ENCODE measurements at regions not wholly inside any gene's neighbourhood (a gene's known extent, or its start where the extent isn't known, plus 50 kb on each side); places are given as distances from the start of the nearest gene placed in this dataset.

DNA sequence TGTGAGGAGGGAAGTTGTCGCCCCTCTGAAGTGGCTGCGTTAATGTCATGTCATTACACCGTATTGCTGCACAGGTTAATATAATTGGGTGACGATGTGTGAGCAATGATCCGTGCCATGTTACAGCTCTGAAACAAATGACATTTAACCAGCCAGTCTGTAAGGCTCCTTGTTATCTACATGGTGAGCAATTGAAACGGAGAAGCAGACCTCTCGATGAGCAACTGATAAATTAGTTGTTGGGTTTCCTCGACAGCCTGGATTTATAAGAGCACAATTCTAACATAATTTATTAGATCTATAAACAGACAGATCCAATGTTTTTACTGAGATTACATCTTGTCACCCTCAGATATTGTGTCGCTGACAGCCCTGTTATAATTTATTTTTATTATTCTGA, 49.9 kb upstream of the MAFB start:
- DNase-seq, result no peak

DNA sequence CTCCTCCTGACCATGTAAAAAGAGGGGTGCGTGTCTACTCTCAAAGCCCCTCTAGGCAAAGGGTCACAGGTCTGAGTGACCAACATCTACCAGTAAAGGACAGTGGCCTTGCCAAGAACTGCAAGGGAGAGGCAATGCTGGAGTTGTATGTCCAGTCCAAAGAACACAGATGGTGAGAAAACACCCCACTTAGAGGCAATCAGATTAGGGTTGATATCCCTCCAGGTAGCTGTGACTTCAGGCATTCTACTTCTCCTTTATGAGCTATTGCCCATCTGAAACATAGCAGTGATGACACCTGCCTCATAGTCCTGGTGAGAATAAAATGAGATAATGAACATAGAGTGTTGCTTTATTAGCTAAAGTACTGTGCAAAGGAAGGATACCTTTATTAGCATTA, 50.8 kb upstream of the MAFB start:
- no peak for DNase-seq

DNA sequence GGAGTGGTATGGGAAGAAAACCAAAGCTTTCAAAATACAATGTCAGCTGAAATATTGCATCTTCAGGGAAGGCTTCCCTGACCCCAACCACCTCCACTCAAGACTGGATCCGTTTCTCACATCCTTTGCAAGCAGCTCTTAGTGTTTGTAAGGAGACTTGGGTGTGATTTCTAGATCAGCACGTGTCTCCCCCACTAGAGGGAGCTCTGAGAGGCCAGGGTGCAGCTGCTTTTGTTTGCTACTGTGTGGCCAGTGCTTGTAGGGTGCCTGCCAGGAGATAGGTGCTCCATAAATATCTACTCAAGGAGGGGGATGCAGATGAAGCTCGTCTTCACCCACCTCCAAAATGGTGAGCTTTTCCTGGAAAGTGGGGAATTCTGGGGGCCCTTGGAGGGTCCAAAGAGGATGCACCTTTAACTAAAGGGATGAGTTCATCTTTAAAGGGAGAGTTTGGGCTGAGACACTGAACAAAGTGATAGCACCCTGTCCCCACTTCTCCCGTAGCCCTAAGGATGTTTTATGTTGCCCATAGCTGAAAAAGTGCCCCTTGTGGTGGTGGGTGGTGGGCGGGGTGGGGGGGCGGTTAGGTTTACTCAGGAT, 52.6 kb upstream of the MAFB start:
- peak in 1 of 4 experiments; percentile 2 for DNase-seq

DNA sequence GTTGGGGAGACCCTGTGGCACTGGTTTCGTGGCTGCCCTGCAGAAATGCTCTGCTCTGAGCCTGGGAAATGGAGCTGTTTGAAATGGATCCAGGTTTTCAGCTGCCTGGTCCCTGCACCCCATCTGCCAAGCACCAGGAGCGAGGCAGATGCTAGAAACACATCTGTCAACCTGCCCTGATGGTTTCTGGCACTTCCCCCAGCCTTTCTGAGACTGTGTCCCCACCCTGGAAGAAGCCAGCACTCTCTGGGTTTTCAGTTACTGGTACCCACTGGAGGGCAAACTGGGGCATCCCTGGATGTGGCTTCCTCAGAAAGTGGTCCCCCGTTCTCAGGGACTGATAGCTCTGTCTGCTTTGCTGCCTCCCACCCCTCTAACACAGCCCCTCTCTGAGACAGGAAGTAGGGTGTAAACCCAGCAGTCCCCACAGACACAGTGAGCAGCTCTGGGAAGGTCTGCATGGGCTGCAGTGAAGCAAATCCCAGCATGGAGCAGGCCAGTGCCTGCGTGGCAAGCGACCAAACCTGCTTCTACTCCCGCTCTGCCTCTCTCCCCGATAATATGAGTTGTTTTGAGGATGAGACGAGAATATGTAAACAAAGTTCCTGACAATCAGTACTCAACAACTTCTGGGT, 54.2 kb upstream of the MAFB start:
- DNase-seq, result no peak

DNA sequence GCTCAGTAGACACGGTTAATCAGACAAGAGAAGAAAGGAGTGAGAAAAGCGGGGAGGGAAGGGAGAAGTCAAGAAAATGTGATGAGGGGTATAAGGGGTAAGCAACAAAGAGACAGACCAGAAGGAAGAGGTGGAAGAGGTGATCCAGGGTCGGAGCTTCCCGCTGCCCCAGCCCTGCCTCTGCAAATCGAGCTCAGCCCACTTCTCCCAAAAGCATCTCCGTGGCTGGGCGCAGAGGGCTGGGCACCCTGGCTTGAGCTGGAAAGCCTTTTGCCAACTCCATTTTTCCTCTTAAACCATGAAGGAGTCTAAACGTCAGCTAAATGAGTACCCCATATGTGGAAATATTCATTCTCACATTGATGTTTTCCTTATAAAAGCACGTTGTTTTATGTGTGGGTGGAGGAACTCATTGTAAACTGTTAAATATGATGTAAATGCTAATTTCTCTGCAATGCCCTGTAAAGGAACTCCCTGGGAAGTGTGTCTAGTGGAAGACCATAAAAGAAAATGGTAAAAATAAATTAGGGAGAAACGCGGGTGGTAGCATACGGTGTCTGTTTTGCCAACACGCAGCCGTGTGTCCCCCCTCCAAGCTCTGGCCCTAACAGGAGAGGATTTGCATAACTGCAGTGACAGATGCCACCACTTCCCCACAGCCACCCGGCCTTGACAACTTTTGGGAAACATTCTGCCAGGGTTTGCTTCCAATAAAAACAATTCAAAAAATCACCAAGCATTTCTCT, 55.2 kb upstream of the MAFB start:
- DNase-seq, result no peak

DNA sequence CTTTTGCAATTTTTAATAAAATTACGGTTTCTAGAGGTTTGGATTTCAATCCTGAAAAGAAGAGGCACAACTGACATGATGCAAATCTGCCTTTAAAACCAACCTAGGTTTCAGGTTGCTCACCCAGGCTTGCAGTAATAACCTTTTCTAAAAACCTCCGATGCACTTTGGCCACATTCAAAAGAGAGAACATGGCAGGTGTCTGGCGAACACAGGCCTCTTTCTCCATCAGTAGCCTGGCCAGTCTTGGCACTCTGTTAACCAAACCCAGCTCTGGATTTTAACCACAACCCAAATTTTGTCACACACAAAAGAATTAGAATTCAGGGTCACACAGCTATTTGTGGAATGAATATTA, 55.8 kb upstream of the MAFB start:
- no peak for DNase-seq

DNA sequence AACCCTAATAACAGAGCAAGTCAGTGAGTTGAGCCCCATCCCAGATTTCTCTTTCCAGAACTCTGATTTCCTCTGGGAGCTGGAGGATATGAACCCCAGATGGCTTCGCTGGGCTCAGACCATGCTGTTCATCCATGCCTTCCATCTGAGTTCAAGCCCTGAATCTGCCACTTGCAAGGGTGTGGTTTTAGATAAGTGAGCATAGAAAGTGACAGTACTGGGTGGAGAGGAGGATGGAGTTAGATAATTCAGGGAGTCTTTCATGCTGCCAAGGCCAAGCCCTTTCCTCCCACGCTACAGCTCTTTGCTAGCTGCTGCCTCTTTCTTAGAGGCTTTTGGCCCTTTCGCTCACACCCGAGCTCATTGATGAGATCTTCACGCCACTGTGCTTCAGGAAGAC, 57.2 kb upstream of the MAFB start:
- DNase-seq, result no peak

DNA sequence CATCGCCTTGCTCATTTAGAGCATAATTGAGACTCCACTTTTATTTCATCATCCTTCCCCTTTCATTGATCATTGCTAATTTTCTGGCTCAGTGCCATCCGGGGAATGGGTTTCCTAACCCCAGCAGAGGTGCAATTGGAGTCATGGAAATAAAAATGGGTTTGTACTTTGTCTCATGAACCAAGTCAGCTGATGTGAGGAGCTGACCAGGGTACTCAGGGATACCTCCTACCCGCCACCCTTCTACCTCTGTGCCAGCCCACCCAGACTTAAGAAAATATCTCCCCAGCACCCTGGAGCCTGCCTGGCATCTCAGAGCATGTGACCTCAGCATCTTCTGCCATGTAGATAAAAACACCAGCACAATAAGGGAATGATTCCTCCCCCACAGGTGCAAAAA, 59.1 kb upstream of the MAFB start:
- DNase-seq, result no peak

DNA sequence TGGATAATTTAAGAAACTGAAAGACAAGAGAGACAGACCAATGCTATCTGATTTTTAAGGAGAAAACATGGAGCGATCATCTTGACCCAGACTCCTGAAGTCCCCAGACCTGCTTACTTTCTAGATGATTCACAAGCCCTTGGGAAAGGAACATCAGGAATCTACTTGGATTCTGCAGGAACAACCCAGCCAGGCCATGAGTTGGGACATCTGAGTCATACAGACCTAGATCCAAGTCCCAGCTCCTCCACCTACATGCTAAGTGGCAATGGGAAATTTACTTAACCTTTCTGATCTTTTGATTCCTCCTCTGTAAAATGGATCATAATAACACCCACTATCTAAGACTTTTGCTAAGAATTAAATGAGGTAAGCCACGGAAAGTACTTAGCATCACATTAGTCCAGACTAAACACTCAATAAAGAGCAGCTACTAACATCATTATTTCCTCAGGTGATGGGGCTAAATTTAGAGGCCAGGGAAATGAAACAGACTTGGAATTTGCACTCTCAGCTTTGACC, 61.0 kb upstream of the MAFB start:
- no peak for DNase-seq

DNA sequence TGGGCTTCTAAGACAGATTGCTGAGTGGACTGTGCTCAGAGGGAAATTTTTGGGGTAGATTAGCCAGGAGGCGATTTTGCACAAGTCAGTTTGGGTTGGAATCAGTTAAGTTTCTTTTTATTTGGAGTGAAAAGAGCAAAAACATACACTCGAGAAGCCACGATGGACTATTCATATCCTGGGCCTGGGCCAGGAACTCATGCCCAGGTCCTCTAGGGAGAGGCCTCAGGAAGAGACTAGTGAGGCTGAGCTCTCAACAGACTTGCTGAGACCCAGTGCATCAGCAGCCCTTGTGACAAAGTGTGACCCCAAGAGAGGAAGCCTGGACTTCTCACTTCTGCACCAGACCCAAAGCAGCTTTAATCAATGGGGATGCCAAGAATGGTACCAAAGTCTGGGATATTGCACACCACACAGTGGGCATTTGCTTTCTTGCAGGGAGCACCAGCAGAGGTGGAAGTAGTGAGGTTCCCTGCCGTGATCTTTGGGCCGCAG, 61.6 kb upstream of the MAFB start:
- DNase-seq, result no peak

DNA sequence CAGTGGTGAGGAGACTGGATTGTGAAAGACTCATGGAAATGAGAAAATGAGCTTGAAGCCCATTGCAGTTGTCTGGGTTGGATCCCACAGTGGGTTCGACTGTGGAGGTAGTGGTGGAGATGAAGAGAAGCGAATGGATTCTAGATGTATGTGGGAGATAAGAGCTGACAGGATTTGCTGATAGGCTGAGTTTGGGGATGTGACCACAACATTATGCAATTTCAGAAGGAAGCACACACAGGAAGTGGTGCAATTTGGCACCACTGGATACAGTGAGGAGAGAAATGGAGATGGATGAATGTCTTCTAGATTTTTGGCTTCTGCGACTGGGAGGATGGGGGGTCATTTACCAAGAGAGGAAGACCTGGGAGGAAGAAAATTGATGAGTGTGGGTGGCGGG, 64.4 kb upstream of the MAFB start:
- no peak for DNase-seq

DNA sequence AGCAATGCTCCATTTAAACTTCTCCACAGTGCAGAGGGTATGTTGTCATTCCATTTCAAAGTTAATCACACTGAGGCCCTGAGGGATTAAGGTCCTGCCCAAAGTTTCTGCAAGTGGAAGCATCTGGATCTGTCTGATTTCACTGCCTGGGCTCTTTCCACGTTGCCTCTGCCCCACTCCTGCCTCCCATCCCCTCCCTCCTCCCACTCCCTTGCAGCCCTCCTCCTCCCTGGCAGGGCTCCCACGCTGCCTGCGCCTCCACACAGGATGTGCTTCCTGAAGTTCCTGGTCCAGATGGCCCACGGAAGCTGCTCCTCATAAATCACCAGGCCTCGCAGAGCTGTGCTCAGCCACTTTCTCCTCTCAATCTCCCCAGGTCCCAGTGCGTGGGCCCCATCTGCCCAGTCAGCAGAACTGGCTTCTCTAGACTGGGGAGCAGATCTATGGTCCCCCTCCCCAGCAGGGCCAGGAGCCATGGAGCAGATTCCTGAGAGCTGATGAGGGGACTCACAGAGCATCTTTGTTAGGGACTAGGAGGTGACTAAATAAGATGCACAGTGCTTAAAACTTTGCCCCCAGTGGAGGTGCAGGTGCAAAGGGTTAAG, 65.4 kb upstream of the MAFB start:
- no peak for DNase-seq

DNA sequence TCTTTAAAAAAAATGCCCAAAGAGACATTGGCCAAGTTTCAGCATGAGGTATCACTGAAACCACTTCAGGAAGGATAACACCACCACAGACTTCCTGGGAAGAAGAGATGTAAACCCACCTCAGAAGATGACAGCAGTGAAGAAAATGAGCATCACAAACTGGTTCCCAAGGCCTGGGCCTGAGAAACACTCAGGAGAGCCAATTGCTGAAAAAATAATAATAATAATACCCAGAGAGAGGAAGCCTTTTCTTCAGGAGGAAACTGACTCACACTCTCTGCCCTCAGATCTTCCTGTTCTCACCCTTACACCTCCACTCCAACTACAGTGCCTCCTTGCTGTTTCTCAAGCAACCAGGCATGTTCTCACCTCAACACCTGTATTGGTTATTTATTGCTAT, 68.1 kb upstream of the MAFB start:
- no peak for DNase-seq

DNA sequence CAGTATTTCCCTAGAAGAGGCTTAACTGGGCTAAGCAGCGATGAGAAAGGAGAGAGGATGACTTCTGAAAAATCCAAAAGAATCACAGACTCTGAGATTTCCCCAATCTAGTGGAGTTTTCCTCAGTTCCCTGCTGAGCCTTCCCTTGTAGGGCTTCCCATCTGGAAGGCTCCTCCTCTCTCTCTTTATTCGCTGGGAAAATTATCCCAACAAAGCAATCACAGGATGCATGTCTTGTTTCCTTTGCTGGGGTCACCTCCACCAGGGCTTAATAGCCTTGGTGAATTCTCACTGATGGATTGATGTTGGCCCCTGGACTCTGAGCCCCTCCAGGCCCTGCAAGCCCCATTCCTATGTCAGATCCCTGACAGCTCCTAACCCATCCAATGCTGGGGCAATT, 69.8 kb upstream of the MAFB start:
- no peak for DNase-seq

DNA sequence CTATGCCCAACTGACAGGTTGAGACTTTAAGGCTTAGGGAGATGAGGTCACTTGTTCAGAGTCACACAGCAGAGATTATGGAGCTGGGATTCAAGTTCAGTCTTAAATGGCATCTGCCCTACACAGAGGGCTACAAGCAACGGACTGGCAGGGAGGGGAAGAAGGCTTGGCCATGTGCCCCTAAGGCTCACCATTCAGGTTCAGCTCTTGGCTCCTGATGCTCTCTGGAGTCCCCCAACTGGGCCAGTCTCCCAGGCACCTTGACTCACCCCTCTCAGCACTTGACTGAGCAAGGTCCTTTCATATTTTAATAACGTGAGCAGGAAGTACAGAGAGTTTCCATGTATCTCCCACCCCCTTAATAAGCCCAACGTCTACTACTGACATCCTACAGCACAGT, 71.4 kb upstream of the MAFB start:
- no peak for DNase-seq

DNA sequence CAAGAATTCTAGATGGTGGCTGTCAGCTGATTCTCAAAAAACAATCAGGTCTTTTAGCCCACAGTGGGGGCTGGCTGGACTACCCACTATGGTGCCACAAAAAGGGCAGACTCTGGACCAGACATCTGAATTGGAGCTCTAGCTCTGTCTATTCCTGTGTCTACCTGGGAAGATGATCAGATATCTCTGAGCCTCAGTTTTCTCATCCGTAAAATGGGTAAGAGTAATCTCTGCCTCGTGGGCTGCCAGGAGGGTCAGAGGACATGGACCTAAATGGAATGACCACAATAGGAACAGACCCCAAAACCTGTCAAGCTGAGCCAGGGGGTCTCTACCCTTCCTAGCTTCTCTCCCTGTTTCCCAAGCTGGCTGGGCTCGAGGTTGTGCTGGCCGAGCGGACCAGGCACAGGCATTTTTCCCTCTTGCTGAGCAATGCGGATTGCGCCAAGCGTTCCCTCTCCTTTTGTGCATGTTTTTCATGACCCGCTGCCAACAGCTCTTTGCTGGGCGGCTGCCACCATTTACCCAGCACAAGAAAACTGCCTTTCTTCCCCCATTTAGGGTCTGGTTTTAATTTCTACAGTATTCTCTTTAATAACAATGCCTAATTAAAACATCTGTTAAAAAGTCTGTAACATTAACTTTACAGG, 74.7 kb upstream of the MAFB start:
- DNase-seq, result no peak

DNA sequence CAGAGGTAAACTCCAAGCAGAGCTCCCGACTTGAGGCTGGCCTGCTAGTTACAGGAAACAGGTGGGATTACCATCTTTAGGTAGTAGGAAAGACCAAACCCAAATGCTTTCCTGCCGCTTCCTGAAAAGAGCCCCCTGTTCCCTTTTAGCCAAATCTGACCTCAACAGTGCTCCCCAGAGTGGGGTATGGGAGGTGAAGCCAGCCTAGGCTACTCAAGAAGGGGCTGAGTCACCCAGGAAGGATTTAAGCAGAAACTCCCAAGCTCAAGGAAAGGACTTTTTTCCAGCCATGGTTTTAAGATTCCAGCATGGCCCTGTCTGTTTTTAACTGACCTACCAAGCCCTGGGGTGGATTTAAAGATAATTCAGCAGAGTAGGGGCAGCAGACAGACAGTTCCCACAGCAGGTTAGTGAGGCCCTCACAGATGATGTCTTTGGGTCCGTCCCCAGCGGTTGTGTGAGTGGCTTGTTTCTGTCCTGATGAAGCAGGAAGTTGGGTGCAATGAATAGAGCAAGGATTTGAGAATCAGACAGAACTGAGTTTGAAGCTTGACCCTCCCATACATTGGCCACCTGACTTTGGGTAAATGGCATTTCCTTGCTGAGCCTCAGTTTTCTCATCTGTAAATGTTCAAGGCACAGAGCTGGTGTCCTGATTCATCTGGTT, 76.9 kb upstream of the MAFB start:
- no peak for DNase-seq

DNA sequence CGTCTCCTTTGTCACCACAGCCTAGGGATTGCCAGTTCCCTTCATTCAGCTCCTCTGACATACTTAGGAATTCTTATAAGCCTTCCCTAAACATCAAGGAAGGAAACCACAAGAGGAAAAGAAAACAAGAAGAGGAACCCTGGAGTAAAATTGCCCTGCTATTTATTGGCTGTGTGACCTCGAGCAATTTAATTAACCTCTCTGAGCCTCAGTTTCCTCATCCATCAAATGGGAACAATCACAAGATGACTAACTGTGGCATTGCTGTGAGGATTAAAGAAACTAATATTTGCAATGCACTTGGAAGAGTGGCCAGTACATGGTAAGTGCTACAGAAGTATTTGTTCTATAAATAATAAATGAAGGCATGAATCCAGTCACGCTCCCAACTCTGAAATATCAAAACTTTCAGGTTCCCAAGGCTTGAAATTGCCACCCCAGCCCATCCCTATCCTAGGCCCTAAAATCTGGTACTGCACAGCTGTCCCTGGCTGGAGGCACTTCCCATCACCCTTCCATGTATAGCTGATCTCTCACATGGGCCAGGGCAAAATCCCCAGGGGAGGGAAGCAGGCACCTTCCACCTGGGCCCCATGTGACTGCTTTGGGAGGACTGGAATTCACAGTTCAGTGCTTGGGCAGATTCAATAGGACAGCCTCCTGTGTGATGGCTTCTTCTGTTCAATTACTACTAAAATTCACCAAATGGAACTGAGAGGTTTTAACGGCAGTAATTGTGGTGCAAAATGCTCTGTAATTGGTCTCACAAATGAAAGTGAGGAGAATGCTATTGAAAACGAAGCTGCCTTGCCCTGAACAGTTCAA, 78.0 kb upstream of the MAFB start:
- DNase-seq, result no peak

DNA sequence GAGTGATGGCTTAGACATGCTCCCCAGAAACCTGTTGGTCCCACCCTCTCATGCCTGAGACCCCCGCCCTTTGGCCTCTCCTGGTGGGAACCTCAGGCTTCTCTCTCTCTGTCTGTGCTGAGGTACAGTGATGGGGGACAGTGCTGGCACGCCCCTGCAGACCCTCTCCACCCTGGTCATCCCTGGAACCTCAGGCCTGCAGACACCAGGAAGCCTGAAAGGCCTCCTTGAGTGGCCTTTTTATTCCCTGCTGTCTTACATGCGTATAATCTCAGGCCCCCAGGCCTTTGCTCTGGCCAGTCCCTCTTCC, 78.5 kb upstream of the MAFB start:
- DNase-seq, result no peak

DNA sequence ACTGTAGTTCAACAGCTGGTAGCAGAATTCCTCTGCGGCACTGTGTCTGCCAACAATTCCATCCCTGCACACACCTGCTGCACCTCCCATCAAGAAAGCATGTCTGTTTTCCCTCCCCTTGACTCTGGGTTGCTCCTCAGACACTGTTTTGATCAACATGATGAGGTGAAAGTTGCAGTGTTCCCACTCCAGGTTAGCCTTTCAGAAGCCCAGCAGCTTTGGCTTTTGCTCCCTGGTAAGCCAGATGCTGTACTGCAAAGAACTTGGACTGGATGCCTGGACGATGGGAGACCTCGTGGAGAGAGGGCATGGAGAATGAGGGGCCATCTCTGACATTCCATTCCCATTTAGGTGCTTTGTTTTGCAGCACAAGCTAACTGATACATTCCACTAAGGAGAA, 79.1 kb upstream of the MAFB start:
- DNase-seq, result no peak

DNA sequence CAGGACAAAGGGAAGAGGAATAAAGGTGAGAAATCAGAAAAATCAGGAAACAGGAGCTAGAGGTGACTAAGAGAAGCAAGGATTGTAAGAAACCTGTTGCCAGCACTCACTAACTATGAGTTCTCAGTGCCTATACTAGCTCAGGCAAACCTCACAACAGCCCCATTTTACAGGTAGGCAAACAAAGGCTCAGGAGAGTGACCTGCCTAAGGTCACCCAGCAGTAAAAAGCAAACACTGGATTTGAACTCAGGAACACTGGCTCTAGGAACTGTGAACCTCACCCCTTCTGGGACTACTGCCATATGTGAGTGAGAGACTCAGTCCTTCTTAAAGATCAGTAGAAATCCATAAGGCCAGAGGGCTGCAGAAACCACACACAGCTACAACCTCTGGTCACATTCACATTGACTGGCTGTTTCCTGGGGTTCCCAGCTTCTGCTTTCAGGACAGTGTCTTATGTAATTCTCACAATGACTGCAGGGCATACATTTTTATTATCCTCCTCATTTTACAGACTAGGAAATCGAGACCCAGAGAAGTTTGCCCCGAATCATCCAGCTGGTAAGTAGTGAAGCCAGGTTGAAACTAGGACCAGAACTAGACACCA, 80.7 kb upstream of the MAFB start:
- DNase-seq, result no peak

All from activated naive CD4-positive, alpha-beta T cell (primary cell).